ENCODE measurements at regions not wholly inside any gene's neighbourhood (a gene's known extent, or its start where the extent isn't known, plus 50 kb on each side); places are given as distances from the start of the nearest gene placed in this dataset.

GRCh38 chr15:35914573-35914972, 368.6 kb upstream of the DPH6 start:
- TF ChIP-seq CTCF (conservative IDR thresholded peaks at IDR 0.05 in 1 of 2, IDR thresholded peaks at IDR 0.05 in 1 of 2; ENCODE audit: low read depth in 1 of 2, low read length in 2 of 2) (no peak), EZH2 (IDR thresholded peaks at IDR 0.05; ENCODE audit: low read length, missing control alignments) (no peak)
